ENCODE measurements at regions not wholly inside any gene's neighbourhood (a gene's known extent, or its start where the extent isn't known, plus 50 kb on each side); places are given as distances from the start of the nearest gene placed in this dataset.
"Not testable (repeated sequence)": the region's sequence is repeated elsewhere in the genome, so short reads cannot be mapped to it uniquely, and the experiment has no call there.

DNA sequence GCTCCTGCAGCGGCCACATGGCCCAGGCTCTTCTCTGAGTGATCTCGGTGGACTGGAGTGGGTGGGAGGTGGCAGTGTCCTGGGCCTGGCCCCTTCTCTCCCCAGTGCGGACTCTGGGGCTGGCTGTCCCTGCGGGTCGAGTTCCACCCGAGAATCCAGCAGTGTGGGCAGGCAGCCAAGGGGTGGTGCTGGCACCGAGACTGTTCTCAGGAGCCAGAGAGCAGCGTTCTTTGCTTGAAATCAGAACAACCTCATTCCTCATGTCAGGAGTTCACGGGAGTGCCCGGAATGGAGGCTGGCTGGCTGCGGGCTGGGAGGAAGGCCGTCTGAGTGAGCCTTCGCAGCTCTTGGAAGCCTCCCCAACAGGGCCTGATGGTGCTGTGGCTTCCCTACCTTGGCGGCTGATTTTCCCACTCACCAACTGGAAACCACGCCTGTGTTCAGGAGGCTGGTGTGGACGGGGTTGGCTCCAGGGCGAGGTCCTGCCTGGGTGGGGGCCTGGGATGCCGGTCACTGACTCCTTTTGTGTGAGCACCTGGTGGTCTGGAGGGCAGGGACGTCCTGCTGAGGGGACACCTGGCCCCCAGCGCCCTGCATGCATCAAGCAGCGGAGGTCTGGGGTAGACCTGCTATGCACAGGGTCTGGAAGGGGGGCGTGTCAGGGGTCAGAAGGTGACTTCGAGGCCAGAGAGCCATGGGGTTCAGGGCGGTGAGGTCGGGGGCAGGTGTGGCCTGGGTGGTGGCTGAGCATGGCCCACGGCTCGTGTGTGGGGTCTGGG lies 137.6 kb downstream of the TMEM121 start:
- H3K4me3 ChIP-seq (ENCODE audit: low read length in 2 of 2); ATAC-seq (ENCODE audit: low FRiP score); intact Hi-C loops (cut with DNase I); H3K36me3 ChIP-seq (ENCODE audit: control insufficient read depth in 1 of 2, insufficient read depth in 2 of 2, low read length in 1 of 2); H3K9me3 ChIP-seq (ENCODE audit: control insufficient read depth, low read length); H3K4me1 ChIP-seq (ENCODE audit: control insufficient read depth in 1 of 2, insufficient read depth in 2 of 2, low read length in 2 of 2); H3K27me3 ChIP-seq (ENCODE audit: control insufficient read depth in 1 of 2, insufficient read depth in 2 of 2, low read length in 1 of 2): not testable (repeated sequence)
- WGBS, 2 donors, result 57 to 65% methylated on average over 18 to 24 of the region's 27 CpGs
- peak overlapping the region in 1 of 2 donors; percentile 67 for H3K27ac ChIP-seq (ENCODE audit: low read depth in 1 of 2, low read length in 2 of 2)
- DNase-seq, result peak in 1 of 2 donors; percentile 33

DNA sequence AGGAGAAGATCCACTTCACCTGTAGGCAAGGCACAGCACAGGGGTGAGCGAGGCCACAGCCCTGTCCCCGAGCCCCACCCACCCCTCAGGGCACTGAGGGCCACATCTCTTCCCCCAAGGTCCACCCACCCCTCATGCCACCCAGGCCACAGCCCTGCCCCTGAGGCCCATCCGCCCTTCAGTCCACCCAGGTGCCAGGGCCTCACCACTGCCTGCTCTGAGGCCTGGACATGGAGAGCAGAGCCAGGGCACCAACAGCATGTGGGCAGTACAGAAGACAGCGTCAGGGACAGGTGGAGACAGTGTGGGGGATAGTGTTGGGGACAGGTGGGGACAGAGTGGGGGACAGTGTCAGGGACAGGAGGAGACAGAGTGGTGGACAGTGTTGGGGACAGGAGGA lies 138.3 kb downstream of the TMEM121 start:
- no peak overlapping the region for H3K27ac ChIP-seq (ENCODE audit: low read depth in 1 of 2, low read length in 2 of 2)
- DNase-seq, result peak in 1 of 2 donors; percentile 22
- ATAC-seq (ENCODE audit: low FRiP score), result no peak
- H3K9me3 ChIP-seq (ENCODE audit: control insufficient read depth, low read length), result no peaks in the 10 kb centered on the region
- no peak overlapping the region for H3K4me3 ChIP-seq (ENCODE audit: low read length in 2 of 2)
- H3K36me3 ChIP-seq (ENCODE audit: control insufficient read depth in 1 of 2, insufficient read depth in 2 of 2, low read length in 1 of 2), result no peaks in the 10 kb centered on the region
- no peaks in the 10 kb centered on the region for H3K27me3 ChIP-seq (ENCODE audit: control insufficient read depth in 1 of 2, insufficient read depth in 2 of 2, low read length in 1 of 2)
- WGBS, 2 donors, result 85 to 90% methylated on average over 4 of the region's 4 CpGs
- intact Hi-C loops (cut with DNase I), result no loop called here
- no peaks in the 10 kb centered on the region for H3K4me1 ChIP-seq (ENCODE audit: control insufficient read depth in 1 of 2, insufficient read depth in 2 of 2, low read length in 2 of 2)

DNA sequence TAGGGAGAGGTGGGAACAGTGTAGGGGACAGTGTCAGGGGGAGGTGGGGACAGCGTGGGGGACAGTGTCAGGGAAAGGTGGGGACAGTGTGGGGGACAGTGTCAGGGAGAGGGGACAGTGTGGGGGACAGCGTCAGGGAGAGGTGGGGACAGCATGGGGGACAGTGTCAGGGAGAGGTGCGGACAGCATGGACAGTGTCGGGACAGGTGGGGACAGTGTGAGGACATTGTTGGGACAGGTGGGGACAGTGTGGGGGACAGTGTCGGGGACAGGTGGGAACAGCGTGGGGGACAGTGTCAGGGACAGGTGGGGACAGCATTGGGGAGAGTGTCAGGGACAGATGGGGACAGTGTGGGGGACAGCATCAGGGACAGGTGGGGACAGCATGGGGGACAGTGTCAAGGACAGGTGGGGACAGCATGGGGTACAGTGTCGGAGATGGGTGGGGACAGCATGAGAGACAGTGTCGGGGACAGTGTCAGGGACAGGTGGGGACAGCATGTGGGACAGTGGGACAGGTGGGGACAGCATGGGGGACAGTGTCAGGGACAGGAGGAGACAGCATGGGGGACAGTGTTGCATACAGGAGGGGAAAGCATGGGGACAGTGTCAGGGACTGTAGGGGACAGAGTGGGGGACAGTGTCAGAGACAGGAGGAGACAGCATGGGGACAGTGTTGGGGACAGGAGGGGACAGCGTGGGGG lies 139.0 kb downstream of the TMEM121 start:
- Histone ChIP-seq H3K4me3 (ENCODE audit: low read length in 2 of 2) (no peak overlapping the region), H3K4me1 (ENCODE audit: control insufficient read depth in 1 of 2, insufficient read depth in 2 of 2, low read length in 2 of 2) (no peaks in the 10 kb centered on the region), H3K36me3 (ENCODE audit: control insufficient read depth in 1 of 2, insufficient read depth in 2 of 2, low read length in 1 of 2) (no peaks in the 10 kb centered on the region), H3K27me3 (ENCODE audit: control insufficient read depth in 1 of 2, insufficient read depth in 2 of 2, low read length in 1 of 2) (no peaks in the 10 kb centered on the region), H3K27ac (ENCODE audit: low read depth in 1 of 2, low read length in 2 of 2) (no peak overlapping the region), H3K9me3 (ENCODE audit: control insufficient read depth, low read length) (no peaks in the 10 kb centered on the region)
- WGBS, 2 donors, result 75 to 87% methylated on average over 9 of the region's 9 CpGs
- ATAC-seq (ENCODE audit: low FRiP score) (no peak), DNase-seq (no peak)
- intact Hi-C loops (cut with DNase I), result no loop called here

DNA sequence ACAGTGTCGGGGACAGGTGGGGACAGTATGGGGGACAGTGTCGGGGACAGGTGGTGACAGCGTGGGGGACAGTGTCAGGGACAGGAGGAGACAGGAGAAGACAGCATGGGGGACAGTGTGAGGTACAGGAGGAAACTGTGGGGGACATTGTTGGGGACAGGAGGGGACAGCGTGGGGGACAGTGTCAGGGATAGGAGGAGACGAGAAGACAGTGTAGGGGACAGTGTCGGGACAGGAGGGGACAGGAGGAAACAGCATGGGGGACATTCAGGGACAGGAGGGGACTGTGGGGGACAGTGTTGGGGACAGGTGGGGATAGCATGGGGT lies 139.5 kb downstream of the TMEM121 start:
- Histone ChIP-seq H3K9me3 (ENCODE audit: control insufficient read depth, low read length) (no peaks in the 10 kb centered on the region), H3K36me3 (ENCODE audit: control insufficient read depth in 1 of 2, insufficient read depth in 2 of 2, low read length in 1 of 2) (no peaks in the 10 kb centered on the region), H3K4me3 (ENCODE audit: low read length in 2 of 2) (no peak overlapping the region), H3K4me1 (ENCODE audit: control insufficient read depth in 1 of 2, insufficient read depth in 2 of 2, low read length in 2 of 2) (no peaks in the 10 kb centered on the region), H3K27ac (ENCODE audit: low read depth in 1 of 2, low read length in 2 of 2) (no peak overlapping the region), H3K27me3 (ENCODE audit: control insufficient read depth in 1 of 2, insufficient read depth in 2 of 2, low read length in 1 of 2) (no peaks in the 10 kb centered on the region)
- WGBS, 2 donors, result 92% methylated on average over 6 of the region's 6 CpGs
- no peak for ATAC-seq (ENCODE audit: low FRiP score)
- intact Hi-C loops (cut with DNase I), result no loop called here
- no peak for DNase-seq

DNA sequence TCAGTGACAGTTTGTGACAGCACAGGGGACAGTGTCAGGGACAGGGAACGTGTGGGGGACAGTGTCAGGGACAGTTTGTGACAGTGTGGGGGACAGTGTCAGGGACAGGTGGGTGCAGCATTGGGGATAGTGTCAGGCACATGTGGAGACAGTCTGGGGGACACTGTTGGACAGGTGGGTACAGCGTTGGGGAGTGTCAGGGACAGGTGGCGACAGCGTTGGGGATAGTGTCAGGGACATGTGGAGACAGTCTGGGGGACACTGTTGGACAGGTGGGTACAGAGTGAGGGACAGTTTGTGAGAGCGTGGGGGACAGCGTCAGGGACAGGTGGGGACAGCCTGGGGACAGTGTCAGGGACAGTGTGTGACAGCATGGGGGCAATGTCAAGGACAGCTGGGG lies 140.0 kb downstream of the TMEM121 start:
- Histone ChIP-seq H3K27ac (ENCODE audit: low read depth in 1 of 2, low read length in 2 of 2) (no peak overlapping the region), H3K9me3 (ENCODE audit: control insufficient read depth, low read length) (no peaks in the 10 kb centered on the region), H3K4me3 (ENCODE audit: low read length in 2 of 2) (no peak overlapping the region), H3K4me1 (ENCODE audit: control insufficient read depth in 1 of 2, insufficient read depth in 2 of 2, low read length in 2 of 2) (no peaks in the 10 kb centered on the region), H3K27me3 (ENCODE audit: control insufficient read depth in 1 of 2, insufficient read depth in 2 of 2, low read length in 1 of 2) (no peaks in the 10 kb centered on the region), H3K36me3 (ENCODE audit: control insufficient read depth in 1 of 2, insufficient read depth in 2 of 2, low read length in 1 of 2) (no peaks in the 10 kb centered on the region)
- DNase-seq (peak in 1 of 2 donors; percentile 28), ATAC-seq (ENCODE audit: low FRiP score) (no peak)
- WGBS, 2 donors, result 85 to 89% methylated on average over 6 of the region's 6 CpGs
- intact Hi-C loops (cut with DNase I), result no loop called here

DNA sequence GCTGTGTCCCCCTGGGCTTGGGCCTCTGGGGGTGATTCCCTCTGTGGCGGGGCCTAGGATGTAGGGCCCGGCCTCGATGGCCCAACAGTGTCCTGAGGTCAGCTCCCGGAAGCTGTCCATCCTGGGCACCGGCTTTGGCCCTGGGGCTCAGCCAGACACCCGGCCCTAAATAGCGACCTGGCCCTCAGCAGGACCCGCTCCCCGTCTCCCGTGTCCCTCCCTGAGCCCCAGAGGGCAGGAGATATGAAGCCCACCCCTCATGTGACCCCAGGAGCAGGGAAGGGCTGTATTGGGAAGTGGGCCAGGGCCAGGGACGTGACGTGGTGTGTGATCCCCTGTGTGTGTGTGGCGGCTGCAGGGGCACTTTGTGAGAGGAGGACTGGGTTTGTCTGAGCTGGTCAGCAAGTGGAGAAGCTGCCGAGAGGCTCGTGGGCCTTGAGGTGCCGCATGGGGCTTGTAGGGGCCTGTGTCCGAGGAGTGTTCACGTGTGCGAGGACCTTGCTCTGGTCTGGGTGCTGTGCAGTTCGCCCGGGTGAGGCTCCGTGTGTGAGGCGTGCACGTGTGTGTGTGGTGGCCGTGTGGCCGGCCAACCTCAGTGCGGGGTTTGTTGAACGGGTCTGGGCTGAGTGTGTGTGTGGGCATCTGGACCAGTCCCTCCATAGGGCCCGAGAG lies 140.7 kb downstream of the TMEM121 start:
- H3K4me3 ChIP-seq (ENCODE audit: low read length in 2 of 2); H3K27ac ChIP-seq (ENCODE audit: low read depth in 1 of 2, low read length in 2 of 2); H3K9me3 ChIP-seq (ENCODE audit: control insufficient read depth, low read length); intact Hi-C loops (cut with DNase I); H3K27me3 ChIP-seq (ENCODE audit: control insufficient read depth in 1 of 2, insufficient read depth in 2 of 2, low read length in 1 of 2); H3K4me1 ChIP-seq (ENCODE audit: control insufficient read depth in 1 of 2, insufficient read depth in 2 of 2, low read length in 2 of 2); H3K36me3 ChIP-seq (ENCODE audit: control insufficient read depth in 1 of 2, insufficient read depth in 2 of 2, low read length in 1 of 2); ATAC-seq (ENCODE audit: low FRiP score): not testable (repeated sequence)
- DNase-seq, result peak in 1 of 2 donors; percentile 33
- WGBS, 2 donors, result 91 to 92% methylated on average over 28 of the region's 29 CpGs

DNA sequence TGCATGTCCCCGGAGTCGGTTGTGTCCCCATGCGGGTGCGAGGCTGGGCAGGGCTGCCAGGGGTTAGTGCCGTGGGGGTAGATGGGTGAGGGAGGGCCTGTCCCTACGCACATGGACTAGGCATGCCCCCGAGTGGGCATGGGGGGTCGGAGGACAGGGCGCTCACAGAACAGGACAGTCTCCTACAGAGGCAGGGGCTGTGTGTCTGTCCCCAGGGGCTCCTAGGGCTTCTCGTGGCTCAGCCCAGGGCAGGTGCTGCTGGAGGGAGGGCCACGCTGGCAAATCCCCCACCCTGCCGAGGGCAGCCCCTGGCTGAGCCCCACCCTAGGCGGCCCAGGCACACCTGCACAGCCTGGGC lies 141.3 kb downstream of the TMEM121 start:
- H3K27ac ChIP-seq (ENCODE audit: low read depth in 1 of 2, low read length in 2 of 2); intact Hi-C loops (cut with DNase I); H3K27me3 ChIP-seq (ENCODE audit: control insufficient read depth in 1 of 2, insufficient read depth in 2 of 2, low read length in 1 of 2); H3K36me3 ChIP-seq (ENCODE audit: control insufficient read depth in 1 of 2, insufficient read depth in 2 of 2, low read length in 1 of 2); H3K4me3 ChIP-seq (ENCODE audit: low read length in 2 of 2); ATAC-seq (ENCODE audit: low FRiP score); H3K4me1 ChIP-seq (ENCODE audit: control insufficient read depth in 1 of 2, insufficient read depth in 2 of 2, low read length in 2 of 2); H3K9me3 ChIP-seq (ENCODE audit: control insufficient read depth, low read length): not testable (repeated sequence)
- WGBS, 2 donors, result 89 to 94% methylated on average over 3 to 5 of the region's 13 CpGs
- peak in 1 of 2 donors; percentile 38 for DNase-seq

DNA sequence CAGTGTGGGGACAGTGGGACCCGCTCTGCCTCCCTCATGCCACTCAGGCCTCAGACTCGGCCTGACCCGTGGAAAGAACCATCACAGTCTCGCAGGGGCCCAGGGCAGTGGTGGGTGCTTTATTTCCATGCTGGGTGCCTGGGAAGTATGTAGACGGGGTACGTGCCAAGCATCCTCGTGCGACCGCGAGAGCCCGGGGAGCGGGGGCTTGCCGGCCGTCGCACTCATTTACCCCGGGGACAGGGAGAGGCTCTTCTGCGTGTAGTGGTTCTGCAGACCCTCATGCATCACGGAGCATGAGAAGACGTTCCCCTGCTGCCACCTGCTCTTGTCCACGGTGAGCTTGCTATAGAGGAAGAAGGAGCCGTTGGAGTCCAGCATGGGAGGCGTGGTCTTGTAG lies 141.6 kb downstream of the TMEM121 start:
- H3K9me3 ChIP-seq (ENCODE audit: control insufficient read depth, low read length); intact Hi-C loops (cut with DNase I); ATAC-seq (ENCODE audit: low FRiP score); H3K4me3 ChIP-seq (ENCODE audit: low read length in 2 of 2); H3K36me3 ChIP-seq (ENCODE audit: control insufficient read depth in 1 of 2, insufficient read depth in 2 of 2, low read length in 1 of 2); H3K27ac ChIP-seq (ENCODE audit: low read depth in 1 of 2, low read length in 2 of 2); H3K4me1 ChIP-seq (ENCODE audit: control insufficient read depth in 1 of 2, insufficient read depth in 2 of 2, low read length in 2 of 2); H3K27me3 ChIP-seq (ENCODE audit: control insufficient read depth in 1 of 2, insufficient read depth in 2 of 2, low read length in 1 of 2): not testable (repeated sequence)
- WGBS, 2 donors, result 89 to 90% methylated on average over 19 to 21 of the region's 22 CpGs
- peak in 1 of 2 donors; percentile 38 for DNase-seq
